ENCODE measurements at regions not wholly inside any gene's neighbourhood (a gene's known extent, or its start where the extent isn't known, plus 50 kb on each side); places are given as distances from the start of the nearest gene placed in this dataset.

- FAIRE-seq: no peak
Measured at GRCh38 chr2:21451403-21451802, 327.6 kb downstream of the TDRD15 start.

GRCh38 chr2:21452263-21452662 is 328.5 kb downstream of the TDRD15 start:
- no peak for FAIRE-seq

- no peak for FAIRE-seq
Measured at GRCh38 chr2:21452678-21453077, 328.9 kb downstream of the TDRD15 start.

- FAIRE-seq: no peak
Measured at GRCh38 chr2:21453723-21454450, 330.1 kb downstream of the TDRD15 start.

GRCh38 chr2:21454839-21455238 is 331.1 kb downstream of the TDRD15 start:
- no peak for FAIRE-seq

- FAIRE-seq: no peak
Measured at GRCh38 chr2:21461754-21462240, 338.0 kb downstream of the TDRD15 start.

GRCh38 chr2:21466341-21466927 is 342.7 kb downstream of the TDRD15 start:
- FAIRE-seq: no peak

- FAIRE-seq: no peak
Measured at GRCh38 chr2:21467280-21467818, 343.6 kb downstream of the TDRD15 start.

GRCh38 chr2:21467910-21468309 is 344.1 kb downstream of the TDRD15 start:
- FAIRE-seq: no peak

GRCh38 chr2:21468624-21469023 is 344.9 kb downstream of the TDRD15 start:
- no peak for FAIRE-seq

- no peak for FAIRE-seq
Measured at GRCh38 chr2:21469158-21469557, 345.4 kb downstream of the TDRD15 start.

GRCh38 chr2:21469564-21469963 is 345.8 kb downstream of the TDRD15 start:
- FAIRE-seq: no peak

GRCh38 chr2:21480162-21480561 is 356.4 kb downstream of the TDRD15 start:
- FAIRE-seq: no peak

- FAIRE-seq: no peak
Measured at GRCh38 chr2:21484643-21485042, 360.9 kb downstream of the TDRD15 start.

- FAIRE-seq: no peak
Measured at GRCh38 chr2:21486445-21486844, 362.7 kb downstream of the TDRD15 start.

- no peak for FAIRE-seq
Measured at GRCh38 chr2:21489080-21489479, 365.3 kb downstream of the TDRD15 start.

- no peak for FAIRE-seq
Measured at GRCh38 chr2:21498016-21498415, 374.2 kb downstream of the TDRD15 start.

GRCh38 chr2:21500401-21500945 is 376.7 kb downstream of the TDRD15 start:
- no peak for FAIRE-seq

GRCh38 chr2:21501376-21502027 is 377.7 kb downstream of the TDRD15 start:
- no peak for FAIRE-seq

GRCh38 chr2:21515903-21516302 is 392.1 kb downstream of the TDRD15 start:
- no peak for FAIRE-seq

GRCh38 chr2:21519412-21519811 is 395.6 kb downstream of the TDRD15 start:
- FAIRE-seq: no peak

GRCh38 chr2:21519821-21520220 is 396.1 kb downstream of the TDRD15 start:
- FAIRE-seq: no peak

GRCh38 chr2:21535826-21536225 is 412.1 kb downstream of the TDRD15 start:
- no peak for FAIRE-seq

- no peak for FAIRE-seq
Measured at GRCh38 chr2:21539685-21540084, 415.9 kb downstream of the TDRD15 start.

All from A204.1 (cell line).